HFFc6 (cell line): ENCODE measurements at regions not wholly inside any gene's neighbourhood (a gene's known extent, or its start where the extent isn't known, plus 50 kb on each side); places are given as distances from the start of the nearest gene placed in this dataset.
A peak's percentile ranks its signal among the peaks of the same experiment; 100 is the strongest.

Experiments
- DNase-seq: peaks from one replicate; pipeline ENCODE4 v3.0.0-alpha.2; 2018
- H3K27ac Mint-ChIP-seq: 2 replicates; pipeline ENCODE4 v1.8.0; 2020; ENCODE audit warnings: mild to moderate bottlenecking, mixed read lengths
- H3K27me3 Mint-ChIP-seq: 2 replicates; pipeline ENCODE4 v1.8.0; 2021; ENCODE audit warnings: mild to moderate bottlenecking, moderate library complexity, mixed read lengths; ENCODE audit not compliant: insufficient read depth
- H3K36me3 Mint-ChIP-seq: 2 replicates; pipeline ENCODE4 v1.8.0; 2021; ENCODE audit warnings: low read depth, mixed read lengths
- H3K4me1 Mint-ChIP-seq: 2 replicates; pipeline ENCODE4 v1.8.0; 2020; ENCODE audit warnings: low read depth, mixed read lengths
- H3K4me3 Mint-ChIP-seq: 2 replicates; pipeline ENCODE4 v1.8.0; 2020; ENCODE audit warnings: mild to moderate bottlenecking, moderate library complexity, mixed read lengths
- H3K9me3 Mint-ChIP-seq: 2 replicates; pipeline ENCODE4 v1.8.0; 2020; ENCODE audit warnings: mild to moderate bottlenecking, mixed read lengths
- TF ChIP-seq, protein P1 (sequence below): fragments of 200-600 bp; sonication (generic); IDR thresholded peaks from 2 replicates; pipeline ENCODE4 v1.5.0; 2021; ENCODE audit warnings: antibody characterized with exemption, mild to moderate bottlenecking

DNA sequence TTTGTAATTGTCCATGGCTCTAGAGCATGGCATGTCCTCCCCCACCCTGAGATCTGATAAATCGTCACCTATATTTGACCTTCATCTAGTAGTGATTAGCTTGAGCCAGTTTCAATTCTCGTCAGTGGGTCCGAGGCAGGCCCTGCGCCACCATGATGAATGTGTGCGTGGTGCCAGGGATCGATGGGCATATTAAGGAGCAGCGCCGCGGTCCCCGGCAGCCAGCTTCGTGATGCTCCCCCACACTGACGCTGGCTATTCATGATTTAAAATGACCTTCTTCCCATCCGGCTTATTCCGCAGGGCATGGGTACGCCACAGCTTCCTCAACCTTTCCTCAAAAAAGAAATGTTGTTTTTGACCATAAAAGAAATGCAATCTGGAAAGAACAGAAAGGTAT, 68.0 kb downstream of the SLC25A47 start:
- Mint-ChIP-seq H3K27ac (no peak overlapping the region), H3K27me3 (no peaks in the 10 kb centered on the region), H3K4me1 (peaks cover 38% of the 10 kb centered on the region), H3K36me3 (peaks cover 5% of the 10 kb centered on the region; the same call in 1 of the 2 replicates), H3K4me3 (no peak overlapping the region), H3K9me3 (no peaks in the 10 kb centered on the region)
- no peak for DNase-seq
- TF ChIP-seq, protein P1, sequence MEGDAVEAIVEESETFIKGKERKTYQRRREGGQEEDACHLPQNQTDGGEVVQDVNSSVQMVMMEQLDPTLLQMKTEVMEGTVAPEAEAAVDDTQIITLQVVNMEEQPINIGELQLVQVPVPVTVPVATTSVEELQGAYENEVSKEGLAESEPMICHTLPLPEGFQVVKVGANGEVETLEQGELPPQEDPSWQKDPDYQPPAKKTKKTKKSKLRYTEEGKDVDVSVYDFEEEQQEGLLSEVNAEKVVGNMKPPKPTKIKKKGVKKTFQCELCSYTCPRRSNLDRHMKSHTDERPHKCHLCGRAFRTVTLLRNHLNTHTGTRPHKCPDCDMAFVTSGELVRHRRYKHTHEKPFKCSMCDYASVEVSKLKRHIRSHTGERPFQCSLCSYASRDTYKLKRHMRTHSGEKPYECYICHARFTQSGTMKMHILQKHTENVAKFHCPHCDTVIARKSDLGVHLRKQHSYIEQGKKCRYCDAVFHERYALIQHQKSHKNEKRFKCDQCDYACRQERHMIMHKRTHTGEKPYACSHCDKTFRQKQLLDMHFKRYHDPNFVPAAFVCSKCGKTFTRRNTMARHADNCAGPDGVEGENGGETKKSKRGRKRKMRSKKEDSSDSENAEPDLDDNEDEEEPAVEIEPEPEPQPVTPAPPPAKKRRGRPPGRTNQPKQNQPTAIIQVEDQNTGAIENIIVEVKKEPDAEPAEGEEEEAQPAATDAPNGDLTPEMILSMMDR: no peak

- Mint-ChIP-seq H3K36me3 (peaks cover 5% of the 10 kb centered on the region), H3K27ac (peak overlapping the region; percentile 16), H3K9me3 (no peaks in the 10 kb centered on the region), H3K27me3 (no peaks in the 10 kb centered on the region), H3K4me1 (peaks cover 34% of the 10 kb centered on the region), H3K4me3 (peak overlapping the region; percentile 40)
- DNase-seq: peak; percentile 41
- TF ChIP-seq, protein P1: no peak
Observed at GRCh38 chr14:100391724-100392123, 68.6 kb downstream of the SLC25A47 start.

GRCh38 chr14:100392356-100392755, 69.2 kb downstream of the SLC25A47 start:
- Mint-ChIP-seq H3K4me1 (peaks cover 34% of the 10 kb centered on the region), H3K9me3 (no peaks in the 10 kb centered on the region), H3K27ac (peak overlapping the region; percentile 74), H3K4me3 (peak overlapping the region; percentile 55), H3K27me3 (0 out of 2 replicates have a peak, but pooled peaks cover 2% of the 10 kb centered on the region), H3K36me3 (peaks cover 9% of the 10 kb centered on the region)
- TF ChIP-seq, protein P1: no peak
- DNase-seq: no peak

- Mint-ChIP-seq H3K36me3 (peaks cover 12% of the 10 kb centered on the region), H3K4me1 (peaks cover 33% of the 10 kb centered on the region), H3K27me3 (0 out of 2 replicates have a peak, but pooled peaks cover 2% of the 10 kb centered on the region), H3K27ac (no peak overlapping the region), H3K4me3 (no peak overlapping the region), H3K9me3 (no peaks in the 10 kb centered on the region)
- TF ChIP-seq, protein P1: no peak
- DNase-seq: no peak
Observed at GRCh38 chr14:100393362-100393761, 70.2 kb downstream of the SLC25A47 start.

DNA sequence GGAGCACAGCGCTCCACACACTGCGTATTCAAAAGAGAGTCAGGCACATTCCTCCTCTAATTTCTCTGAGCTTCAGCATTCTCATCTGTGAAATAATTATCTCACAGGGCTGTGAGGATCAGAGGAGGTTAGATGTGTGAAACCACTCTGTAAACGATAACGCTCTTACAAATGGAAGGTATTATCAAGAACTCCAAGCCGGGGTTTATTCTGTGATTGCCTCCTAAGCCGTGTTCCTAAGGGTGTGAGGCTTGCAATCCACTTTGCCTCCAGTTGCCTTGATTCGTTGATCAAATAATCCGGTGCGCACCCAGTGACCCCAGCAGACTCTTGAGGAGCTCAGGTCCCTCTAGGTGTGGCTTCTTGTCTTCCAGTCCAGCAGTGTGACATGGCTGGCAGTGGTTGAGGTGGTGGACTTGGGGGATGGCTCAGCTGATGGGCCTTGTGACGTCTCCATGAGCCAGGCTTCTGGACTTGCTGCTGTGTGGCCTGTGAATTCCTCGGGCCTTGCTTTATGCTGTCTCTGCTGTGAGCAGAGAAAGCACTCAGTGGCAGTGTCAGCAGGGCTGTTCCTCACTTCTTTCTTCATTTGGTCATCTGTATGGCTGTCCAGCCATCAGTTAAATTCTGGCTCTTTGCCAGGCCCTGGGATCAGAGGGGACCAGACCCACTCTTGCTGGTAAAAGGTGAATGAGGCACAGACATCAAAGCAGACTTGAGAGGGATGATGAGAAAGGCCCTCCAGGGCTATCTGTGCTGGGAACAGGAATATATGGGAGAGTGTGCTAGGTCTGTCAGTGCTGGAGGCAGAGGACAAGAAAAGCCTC, 71.0 kb downstream of the SLC25A47 start:
- Mint-ChIP-seq H3K27ac (no peak overlapping the region), H3K4me1 (peaks cover 34% of the 10 kb centered on the region), H3K9me3 (no peaks in the 10 kb centered on the region), H3K27me3 (0 out of 2 replicates have a peak, but pooled peaks cover 2% of the 10 kb centered on the region), H3K4me3 (no peak overlapping the region), H3K36me3 (peaks cover 12% of the 10 kb centered on the region)
- no peak for DNase-seq
- TF ChIP-seq, protein P1: no peak
